HG02840 (cell line): ENCODE measurements at regions not wholly inside any gene's neighbourhood (a gene's known extent, or its start where the extent isn't known, plus 50 kb on each side); places are given as distances from the start of the nearest gene placed in this dataset.

Experiments used
- ATAC-seq: cut with Tn5 transposase; IDR thresholded peaks from one replicate; pipeline ENCODE4 v1.9.1; 2021; ENCODE audit warnings: mild to moderate bottlenecking, moderate library complexity, moderate number of reproducible peaks; ENCODE audit not compliant: unreplicated experiment, low FRiP score

DNA sequence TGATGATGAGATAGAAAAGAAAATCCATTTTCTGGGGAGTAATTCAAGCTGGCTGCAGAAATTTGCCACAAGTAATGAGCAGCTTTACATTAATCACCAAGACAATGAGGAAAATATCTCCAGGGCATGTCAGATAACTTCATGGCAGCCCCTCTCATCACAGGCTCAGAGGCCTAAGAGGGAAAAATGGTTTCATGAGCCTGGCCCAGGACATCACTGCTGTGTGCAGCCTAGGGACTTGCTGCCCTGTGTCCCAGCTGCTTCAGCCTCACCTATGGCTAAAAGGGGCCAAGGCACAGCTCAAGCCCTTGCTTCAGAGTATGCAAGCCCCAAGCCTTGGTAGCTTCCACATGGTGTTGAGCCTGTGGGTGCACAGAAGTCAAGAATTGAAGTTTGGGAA is 161.7 kb downstream of the OPA1 start:
- ATAC-seq = no peak

DNA sequence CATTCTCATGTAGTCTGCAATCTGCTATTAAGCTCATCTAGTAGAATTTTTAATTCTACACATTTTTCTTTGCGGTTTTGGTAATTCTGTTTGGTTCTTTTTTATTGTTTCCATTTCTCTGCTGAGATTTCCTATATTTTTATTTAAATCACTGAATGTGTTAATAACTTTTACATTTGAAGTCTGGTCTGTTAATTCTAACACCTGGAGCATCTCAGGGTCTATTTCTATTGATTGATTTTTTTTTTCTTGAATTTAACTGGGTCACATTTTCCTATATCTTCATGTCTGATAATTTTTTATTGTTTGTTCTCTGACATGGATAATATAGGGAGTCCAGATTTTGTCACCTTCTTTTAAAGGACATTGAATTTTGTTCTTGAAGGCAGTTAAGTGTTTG is 163.5 kb downstream of the OPA1 start:
- no peak for ATAC-seq

DNA sequence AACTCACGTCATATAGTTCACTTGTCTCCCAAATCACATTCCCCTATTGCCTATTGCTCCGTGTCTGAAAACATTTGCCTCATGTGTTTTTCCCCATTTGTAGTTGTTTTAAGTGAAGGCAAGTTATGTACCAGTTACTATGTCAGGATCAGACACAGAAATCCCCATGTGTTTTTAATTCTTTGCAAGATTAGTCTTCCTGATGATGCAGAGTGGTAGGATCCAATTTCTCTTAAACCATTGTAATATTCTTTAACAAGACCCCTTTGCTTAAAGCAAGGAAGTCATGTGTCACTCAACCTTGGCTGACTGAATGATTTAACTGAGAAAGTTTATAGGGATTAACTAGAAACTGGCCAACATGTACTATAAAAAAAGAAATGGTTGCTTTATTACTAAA is 164.4 kb downstream of the OPA1 start:
- no peak for ATAC-seq

DNA sequence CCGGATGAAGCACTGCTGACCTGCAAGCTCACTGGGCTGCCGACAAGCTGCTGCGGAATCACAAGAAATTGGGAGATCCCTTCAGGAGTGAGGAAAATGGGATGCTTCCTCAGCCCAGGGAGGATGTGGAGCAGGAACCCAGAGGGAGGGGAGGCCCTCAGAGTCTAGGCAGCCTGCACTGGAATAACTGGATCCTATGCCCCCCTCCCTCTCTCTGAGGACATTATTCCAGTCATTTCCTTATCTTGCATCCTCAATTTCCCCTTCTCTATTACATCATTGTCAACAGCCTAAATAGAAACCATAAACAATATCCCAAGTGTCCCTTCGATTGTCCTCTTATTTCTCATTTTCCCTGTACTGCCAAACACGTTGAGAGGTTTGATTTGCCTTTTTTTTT is 169.0 kb downstream of the OPA1 start:
- ATAC-seq = no peak

DNA sequence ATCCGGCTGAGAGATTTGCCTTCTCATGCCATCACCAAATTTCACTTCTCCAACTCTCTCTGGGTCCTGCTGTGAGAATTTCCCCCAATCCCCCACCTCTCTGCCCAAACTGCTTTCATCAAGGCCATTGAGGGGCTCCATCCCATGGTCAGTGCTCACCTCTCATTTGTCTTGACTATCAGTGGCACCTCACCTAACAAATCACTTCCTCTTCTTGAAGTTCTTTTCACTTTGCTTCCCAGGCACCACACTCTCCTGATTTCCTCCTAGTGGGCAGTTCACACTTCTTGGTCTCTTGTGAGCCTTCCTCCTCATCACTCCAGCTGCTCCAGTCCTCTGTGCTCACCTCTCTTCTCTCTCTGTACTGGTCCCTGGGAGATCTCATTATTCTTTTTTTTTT is 169.6 kb downstream of the OPA1 start:
- ATAC-seq = no peak

DNA sequence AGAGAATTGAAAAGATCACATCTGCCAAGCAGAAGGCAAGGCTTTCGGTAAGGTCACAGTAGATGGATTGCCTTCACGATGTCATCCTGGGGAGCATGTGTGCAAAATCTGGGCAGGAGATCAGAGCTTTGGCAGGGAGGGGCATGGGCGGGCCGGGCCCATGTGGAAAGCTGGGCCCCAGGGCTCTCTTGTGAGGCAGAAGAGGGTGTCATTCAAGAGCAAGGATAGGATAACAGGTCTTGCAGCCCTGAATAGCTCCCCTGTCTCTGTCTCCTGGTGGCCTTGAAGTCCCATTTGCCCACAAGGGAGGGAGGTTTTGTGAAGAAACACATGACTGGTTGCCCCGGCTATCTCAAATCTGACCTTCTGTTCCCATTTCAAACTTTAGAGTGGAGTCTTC is 172.0 kb downstream of the OPA1 start:
- ATAC-seq = no peak

DNA sequence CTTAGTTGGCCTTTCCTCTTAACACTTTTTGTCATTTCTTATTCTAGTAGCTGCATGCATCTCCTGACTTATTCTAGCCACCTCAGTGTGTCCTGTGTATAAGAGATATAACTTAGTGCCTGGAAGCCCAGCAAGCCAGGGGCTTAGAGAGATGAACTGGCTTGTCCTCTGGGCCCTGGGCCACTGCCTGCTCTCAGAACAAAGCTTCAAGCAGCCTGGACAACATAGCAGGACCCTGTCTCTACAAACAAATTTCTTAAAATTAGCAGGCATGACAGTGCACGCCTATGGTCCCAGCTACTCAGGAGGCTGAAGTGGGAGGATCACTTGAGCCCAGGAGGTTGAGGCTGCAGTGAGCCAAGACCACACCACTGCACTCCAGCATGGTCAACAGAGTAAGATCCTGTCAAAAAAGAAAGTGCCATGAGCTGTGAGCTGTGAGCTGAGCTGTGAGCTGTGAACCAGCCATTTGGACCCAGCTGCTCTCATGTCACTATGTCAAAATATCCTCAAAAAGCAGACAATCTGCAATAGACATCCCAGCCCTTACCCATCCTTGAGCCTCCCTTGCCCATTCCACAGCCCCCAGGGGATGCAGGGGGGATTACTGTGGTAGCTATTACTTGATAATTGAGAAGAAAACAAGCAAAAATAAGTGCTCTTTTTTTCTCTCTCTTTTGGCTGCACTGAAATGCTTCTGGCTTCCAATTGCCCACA is 174.5 kb downstream of the OPA1 start:
- ATAC-seq = no peak

DNA sequence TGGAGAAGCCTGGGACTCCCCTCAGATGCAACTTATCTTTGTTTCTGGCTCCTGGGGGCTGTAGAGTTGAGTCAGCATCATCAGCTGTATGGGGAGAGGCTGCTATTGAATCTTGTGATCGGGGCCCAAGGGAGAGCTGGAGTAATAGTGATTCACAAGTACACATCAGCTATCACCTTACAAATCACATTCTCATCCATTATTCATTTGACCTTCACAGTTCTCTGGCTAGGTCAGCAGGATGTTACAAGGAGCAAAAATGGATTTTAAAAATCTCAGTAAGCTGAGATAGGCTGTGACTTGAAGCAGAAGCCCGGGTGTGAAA is 175.0 kb downstream of the OPA1 start:
- no peak for ATAC-seq

DNA sequence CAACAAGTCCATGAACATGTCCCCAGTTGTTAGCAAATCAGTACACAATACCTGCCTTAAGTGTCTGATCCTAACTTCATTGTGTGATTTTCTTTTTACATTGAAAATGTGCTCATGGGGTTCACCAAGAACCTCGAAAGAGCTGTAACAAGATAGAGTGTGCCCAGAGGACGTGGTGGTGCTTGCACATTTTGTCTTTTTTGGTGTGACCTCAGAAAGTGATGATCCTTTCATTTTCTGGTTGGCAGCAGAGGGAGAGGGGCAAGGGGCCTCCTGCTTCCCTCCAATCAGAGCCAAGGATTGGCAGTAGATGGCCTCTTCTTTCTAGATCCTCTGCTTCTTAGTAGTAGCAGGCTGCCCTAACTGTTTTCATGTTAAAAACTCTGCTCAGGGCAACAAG is 176.4 kb downstream of the OPA1 start:
- no peak for ATAC-seq

DNA sequence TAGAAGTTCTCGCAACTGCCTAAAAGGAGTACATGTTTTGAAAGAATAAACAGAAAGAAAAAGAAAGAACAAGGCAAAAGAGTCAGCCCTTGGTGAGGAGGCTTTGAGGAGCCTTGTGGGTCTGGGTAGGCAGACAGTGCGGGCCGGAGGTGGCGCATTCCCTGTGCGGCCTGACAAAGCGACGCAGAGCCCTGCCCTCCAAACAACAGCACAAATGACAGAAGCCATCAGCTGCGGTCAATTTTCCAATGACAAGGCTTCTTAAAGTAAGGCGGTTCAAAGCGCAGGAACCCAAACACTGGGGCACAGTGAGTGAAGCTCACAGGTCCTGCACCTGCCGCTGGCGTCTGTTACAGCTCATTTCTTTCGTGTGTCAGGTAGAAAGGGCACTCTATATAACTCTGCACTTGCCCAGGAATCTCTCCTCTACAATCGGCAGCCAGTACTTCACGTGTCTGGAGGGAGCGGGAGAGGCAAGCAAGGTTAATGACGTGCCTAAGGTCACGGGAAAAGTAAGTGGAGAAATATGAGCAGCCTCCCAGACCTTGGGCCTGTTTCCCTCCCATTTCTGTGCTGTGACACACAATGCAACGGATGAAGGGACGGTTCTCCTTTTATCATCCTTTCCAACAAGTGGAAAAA is 178.1 kb downstream of the OPA1 start:
- ATAC-seq = no peak

DNA sequence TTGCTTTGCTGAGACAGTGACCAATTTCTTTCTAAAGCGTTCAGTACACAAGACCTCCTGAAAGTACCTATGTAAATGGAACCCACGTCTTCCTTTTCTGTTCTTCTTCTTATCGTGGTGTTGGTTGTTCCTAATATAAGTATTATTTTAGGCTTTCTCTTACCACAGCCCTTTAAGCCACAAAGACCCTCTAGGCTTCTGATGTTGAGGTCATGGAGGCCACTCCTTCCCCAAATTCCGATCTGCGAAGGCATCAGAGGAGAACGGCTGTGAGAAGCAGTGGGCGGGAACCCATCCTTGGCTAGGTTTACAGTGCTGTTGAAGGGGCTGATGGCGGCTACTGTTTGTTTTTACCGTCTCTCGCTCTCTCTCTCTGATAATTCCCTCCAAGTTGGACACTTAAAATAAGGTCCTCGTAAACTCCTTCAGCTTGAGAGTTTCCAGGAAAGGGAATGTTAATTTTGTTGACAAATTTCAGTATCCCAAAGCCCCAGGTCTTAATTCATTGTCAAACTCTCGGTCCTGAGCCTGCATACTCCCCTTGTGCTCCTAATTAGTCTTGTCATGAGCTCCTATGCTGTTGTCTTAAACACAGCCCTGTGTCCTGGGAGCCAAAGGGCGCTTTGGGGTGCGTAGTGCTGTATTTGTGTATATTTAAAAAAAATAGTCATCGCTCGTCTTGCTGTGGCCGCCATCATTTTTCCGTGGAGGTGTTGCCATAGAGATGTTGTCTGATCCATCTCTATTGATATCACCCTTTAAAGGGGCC is 178.8 kb downstream of the OPA1 start:
- no peak for ATAC-seq

DNA sequence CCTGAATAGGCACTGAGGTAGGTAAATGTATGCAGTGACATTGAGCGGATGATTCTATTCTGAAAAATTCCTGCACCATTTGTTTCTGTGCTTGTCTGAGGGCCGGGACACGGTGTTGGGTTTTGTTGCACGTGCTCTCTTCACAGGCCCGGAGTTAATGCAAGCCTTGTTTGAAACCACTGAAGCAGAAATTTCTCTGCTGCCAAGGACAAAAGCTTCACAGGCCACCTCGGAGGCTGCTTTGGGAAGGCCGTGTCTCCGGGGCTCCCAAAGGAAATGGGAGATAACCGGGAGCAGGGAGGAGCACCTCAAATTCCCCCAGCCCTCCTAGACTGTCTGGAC is 179.4 kb downstream of the OPA1 start:
- no peak for ATAC-seq

DNA sequence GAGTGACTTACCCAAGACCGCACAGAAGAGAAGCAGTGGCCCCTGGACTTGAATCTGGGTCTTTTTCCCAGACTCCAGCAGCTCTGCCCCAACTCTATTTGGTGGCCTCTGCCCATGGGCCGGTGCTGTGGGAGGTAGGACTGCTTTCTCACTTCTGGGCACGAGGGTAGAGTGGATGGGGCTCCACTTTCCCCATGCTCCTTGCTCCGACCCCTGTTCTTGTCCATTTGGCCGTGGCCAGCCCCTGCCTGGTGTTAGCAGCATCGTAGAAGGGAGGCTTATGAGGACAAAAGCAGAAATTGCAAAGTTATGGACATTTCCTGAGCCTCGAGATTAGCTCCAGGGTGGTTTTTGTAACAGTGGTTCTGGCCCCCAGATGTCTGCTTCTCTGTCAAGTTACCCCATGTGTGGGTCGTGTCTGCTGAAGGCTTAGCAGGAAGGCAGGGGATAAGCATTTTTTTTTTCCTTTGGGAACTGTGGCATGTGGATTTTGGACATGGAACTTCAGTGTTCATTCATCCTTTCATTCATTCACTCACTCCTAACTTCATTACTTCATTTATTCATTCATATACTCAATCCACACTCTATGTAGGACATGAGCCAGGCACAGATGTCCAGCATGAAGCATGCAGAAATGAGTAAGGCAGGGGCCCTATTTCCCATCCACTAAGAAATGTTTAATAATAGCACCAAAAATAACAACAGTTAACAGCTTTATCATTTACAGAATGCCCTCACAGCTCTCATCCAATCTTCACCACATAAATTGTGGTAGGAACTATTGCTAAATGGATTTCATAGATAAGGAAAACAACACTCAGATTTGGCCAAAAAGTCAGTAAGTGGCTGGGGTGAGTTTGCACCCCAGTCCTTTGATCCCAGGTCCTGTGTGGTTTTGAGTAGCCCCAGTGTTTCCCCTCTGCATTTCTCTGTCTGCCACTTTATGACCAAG is 180.5 kb downstream of the OPA1 start:
- no peak for ATAC-seq

DNA sequence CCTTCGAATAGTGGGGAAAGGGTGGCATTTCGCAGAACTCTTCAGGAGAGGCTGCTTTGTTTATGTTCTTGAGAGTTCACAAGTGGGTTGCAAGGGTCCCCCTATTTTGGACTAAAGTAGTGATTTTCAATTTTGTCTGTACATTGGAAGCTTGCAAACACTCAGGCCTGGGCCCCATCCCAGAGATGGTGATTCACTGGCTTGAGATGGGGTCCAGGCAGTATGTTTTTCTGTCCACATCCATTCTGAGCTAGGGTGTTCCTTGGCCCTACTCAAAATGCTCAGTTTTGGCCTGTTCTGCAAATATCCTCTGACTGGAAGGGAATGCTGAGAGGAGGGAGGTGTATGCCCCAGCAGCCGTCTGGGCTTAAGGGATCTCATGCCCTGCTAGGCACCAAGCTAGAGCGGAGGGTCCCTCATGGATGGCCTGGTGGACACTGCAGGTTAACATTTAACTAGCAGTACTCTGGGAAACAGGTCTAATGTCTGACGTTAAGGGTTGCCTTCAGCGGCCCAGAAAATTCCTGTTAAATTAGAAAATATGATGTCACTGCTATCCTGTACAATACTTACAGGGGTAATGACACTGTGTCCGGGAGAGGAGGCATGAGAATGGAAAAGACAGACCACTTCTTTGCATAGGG is 181.4 kb downstream of the OPA1 start:
- no peak for ATAC-seq

DNA sequence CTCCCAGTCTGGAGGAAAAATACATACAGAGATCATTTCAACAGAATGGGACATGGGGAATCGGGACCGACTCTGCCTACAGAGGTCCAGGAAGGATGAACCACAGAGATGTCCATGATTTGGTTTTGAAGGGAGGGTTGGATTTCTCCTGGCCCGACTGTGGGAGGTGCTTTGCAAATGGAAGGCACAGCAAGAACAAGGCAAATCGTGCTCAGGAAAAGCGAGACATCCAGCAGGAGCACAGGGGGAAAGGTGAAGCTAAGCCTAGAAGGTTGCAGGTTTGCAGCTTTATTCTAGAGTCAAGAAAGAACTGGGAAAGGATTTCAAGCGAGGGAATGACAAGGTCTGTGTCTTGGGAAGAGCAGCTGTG is 181.9 kb downstream of the OPA1 start:
- no peak for ATAC-seq

DNA sequence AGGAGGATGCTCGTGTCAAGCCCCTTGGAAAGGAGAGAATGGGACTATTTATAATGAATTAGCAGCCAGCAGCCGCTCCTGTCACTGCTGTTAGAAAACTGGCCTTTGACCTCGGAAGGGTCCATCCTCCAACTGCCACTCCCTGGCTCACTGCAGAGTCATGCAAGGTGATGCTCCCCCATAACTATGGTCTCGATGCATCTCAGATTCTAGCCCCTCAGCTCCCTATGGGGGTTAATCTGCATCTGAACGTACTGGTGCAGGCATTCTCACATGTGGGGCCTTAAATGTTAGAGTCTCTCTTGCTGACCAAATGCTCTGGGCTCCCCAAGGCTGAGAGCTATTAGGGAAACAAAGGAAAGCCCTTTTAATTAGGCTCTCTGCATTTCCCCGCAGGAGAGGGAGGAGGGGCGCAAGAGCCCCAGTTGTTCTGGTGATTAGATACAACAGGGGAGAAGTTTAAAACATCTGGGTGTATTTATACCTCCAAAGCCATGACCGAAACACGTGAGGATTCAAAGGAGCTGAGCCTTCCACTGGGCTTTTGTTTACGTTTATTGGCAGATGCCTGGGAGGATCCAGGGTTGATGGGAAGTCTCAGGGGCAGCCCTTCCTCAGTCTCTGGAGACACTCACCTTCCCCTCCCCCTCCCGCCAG is 182.5 kb downstream of the OPA1 start:
- no peak for ATAC-seq

DNA sequence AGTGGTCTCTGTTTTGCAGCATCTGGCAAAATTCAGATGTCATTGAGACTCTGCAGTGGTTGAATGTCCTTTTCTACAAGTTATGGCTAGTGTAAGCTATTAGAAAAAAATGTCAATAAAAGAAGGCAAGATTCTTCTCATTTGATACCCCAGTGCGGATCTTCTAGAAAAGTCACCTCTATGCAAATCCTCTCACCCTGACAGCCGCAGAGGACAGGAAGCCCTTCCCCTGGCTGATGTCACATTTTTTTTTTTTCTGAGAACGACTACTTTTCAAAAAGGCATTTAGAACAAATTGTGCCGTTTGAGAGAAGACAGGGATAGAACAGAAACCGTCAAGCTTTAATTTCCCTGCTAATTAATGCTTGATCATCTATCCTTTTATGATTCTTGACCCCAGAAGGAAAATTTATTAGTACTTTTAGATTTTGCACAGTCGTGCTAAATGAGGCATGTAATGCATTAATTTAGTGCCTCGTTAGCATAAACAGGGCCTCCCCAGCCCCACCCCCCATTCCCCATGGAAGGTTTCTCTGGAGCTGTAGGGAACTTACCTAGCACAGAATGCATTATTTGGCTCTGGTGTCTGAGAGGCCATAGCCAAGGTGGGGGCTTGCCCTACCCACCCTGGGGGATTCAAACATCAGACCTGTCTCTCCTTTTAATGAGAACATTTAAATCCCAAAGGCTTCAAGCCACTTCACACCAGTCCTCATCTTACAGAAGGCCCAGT is 183.8 kb downstream of the OPA1 start:
- no peak for ATAC-seq

DNA sequence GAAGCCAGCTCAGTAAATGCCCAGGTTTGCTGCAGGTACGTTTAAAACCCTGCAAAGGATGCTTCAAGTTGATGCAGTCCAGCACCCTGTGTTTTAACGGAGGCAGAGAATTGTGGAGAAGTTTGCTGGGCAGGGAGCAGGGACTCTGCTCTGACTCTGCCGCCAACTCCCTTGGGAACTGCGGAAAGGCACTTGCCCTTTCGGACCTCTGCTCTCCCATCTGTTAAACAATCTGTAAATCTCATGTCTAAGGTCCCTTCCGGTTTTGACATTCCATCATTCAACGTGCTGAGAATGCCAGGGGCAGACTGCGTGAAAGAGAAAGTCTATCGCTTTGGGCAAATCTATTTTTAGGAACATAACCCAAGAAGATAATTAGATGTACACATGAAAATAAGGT is 184.5 kb downstream of the OPA1 start:
- ATAC-seq = no peak

DNA sequence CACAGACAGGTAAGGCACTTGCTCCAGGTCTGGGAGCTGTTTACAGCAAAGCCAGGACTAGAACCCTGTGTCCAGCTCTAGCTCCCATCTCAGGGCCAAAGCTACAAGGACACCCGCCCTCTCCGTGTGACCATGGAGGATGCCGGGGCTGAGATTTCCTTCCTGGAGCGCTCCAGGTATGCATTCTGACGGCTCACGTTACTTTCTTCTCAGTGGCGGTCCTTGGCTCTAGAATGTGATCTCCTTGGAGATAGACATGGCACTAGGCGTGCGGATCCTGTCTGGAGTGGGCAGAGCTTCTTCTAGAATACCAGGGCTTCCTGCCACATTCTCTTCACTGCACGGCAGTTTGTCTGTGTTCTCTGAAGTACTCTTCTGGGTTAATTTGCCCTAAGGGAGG is 185.7 kb downstream of the OPA1 start:
- no peak for ATAC-seq
